Colonic mucosa (tissue), 4 donors: ENCODE measurements at regions not wholly inside any gene's neighbourhood (a gene's known extent, or its start where the extent isn't known, plus 50 kb on each side); places are given as distances from the start of the nearest gene placed in this dataset.

Experiments used
- DNase-seq: peaks from one replicate; pipeline ENCODE4 v3.0.0-alpha.2; 2020
- H3K27ac ChIP-seq: fragments of 200-600 bp; one replicate; pipeline ENCODE4 v1.8.0; 2021
- H3K27me3 ChIP-seq: fragments of 200-600 bp; one replicate; pipeline ENCODE4 v1.8.0; 2021
- H3K36me3 ChIP-seq: fragments of 200-600 bp; one replicate; pipeline ENCODE4 v1.8.0; 2021
- H3K4me1 ChIP-seq: fragments of 200-600 bp; one replicate; pipeline ENCODE4 v1.8.0; 2021; ENCODE audit warnings: mild to moderate bottlenecking
- H3K4me3 ChIP-seq: fragments of 200-600 bp; one replicate; pipeline ENCODE4 v1.8.0; 2021
- H3K9ac ChIP-seq, 2 donors: one replicate each; pipeline ENCODE4 v1.7.0; 2013; ENCODE audit warnings: control low read depth in 2 of 2, low read depth in 2 of 2, low read length in 2 of 2
- H3K9me3 ChIP-seq: fragments of 200-600 bp; one replicate; pipeline ENCODE4 v1.8.0; 2021
- intact Hi-C: fragments of 100-400 bp; cut with DNase I; formaldehyde crosslinking; loops from one replicate; pipeline ENCODE4 v1.14.1; 2022
- TF ChIP-seq, protein P1 (sequence below): fragments of 200-600 bp; IDR thresholded peaks from one replicate; pipeline ENCODE4 v1.8.0; 2022; ENCODE audit warnings: antibody characterized with exemption, mild to moderate bottlenecking
- donor health status: healthy.
- donor health status: DM: no; HTN: no; CAD: no.
- donor health status: DM: no; HTN: no; CAD: no.

DNA sequence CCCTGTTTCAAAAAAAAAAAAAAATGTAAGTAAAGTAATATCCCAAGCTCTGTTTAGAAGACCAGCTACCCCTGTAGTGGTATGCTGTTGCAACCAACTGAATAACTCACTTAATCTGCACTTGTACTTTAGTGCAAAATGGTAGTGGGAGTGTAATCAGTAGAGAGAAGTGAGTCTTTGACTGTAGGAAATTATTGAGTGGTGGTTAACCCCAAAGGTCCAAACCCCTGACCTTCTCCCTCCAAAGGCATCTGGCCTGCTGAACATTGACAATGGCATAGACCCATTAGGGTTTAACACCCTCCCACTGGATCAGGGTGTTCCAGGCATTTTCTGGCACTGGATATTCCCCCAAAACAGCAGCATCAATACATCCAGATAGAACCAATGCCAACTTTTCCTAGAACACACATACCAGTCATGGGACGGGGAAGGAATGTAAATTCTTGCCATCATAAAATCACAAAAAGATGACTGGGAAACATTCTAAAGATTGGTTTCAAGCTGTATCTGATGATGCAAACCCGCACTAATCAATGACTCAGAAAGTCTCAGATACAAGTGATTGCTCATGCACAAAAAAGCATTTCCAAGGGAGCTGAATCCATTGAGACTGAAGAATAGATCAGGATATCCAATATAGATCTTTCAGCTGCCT, 110.3 kb downstream of the MRPL39 start:
- H3K27ac ChIP-seq: no peak overlapping the region
- H3K9ac ChIP-seq: no peak overlapping the region
- H3K36me3 ChIP-seq: no peaks in the 10 kb centered on the region
- H3K27me3 ChIP-seq: no peaks in the 10 kb centered on the region
- TF ChIP-seq, protein P1, sequence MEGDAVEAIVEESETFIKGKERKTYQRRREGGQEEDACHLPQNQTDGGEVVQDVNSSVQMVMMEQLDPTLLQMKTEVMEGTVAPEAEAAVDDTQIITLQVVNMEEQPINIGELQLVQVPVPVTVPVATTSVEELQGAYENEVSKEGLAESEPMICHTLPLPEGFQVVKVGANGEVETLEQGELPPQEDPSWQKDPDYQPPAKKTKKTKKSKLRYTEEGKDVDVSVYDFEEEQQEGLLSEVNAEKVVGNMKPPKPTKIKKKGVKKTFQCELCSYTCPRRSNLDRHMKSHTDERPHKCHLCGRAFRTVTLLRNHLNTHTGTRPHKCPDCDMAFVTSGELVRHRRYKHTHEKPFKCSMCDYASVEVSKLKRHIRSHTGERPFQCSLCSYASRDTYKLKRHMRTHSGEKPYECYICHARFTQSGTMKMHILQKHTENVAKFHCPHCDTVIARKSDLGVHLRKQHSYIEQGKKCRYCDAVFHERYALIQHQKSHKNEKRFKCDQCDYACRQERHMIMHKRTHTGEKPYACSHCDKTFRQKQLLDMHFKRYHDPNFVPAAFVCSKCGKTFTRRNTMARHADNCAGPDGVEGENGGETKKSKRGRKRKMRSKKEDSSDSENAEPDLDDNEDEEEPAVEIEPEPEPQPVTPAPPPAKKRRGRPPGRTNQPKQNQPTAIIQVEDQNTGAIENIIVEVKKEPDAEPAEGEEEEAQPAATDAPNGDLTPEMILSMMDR: no peak
- H3K4me3 ChIP-seq: no peak overlapping the region
- intact Hi-C loops: no loop called here
- no peaks in the 10 kb centered on the region for H3K9me3 ChIP-seq
- H3K4me1 ChIP-seq: no peaks in the 10 kb centered on the region
- no peak for DNase-seq

DNA sequence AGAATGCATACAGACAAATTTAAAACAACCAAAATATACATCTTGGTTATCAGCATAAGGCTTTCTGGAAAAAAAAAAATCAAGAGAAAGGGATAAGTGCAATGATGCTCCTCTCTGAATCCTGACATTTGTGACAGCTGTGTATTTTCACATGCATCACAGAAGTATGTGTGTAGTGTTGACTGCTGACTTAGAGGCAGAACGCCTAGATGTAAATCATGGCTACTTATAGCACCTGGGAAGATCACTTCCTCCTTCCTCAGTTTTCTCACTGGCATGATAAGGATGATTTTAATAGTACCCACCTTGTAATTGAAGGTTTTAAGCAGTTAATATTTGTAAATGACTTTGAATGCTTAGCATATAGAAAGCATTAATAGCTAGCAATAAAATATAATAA, 112.5 kb downstream of the MRPL39 start:
- intact Hi-C loops: no loop called here
- Histone ChIP-seq H3K4me3 (no peak overlapping the region), H3K9me3 (no peaks in the 10 kb centered on the region), H3K27me3 (no peaks in the 10 kb centered on the region), H3K27ac (no peak overlapping the region), H3K36me3 (no peaks in the 10 kb centered on the region), H3K9ac (no peak overlapping the region), H3K4me1 (no peaks in the 10 kb centered on the region)
- DNase-seq: no peak
- TF ChIP-seq, protein P1: no peak

DNA sequence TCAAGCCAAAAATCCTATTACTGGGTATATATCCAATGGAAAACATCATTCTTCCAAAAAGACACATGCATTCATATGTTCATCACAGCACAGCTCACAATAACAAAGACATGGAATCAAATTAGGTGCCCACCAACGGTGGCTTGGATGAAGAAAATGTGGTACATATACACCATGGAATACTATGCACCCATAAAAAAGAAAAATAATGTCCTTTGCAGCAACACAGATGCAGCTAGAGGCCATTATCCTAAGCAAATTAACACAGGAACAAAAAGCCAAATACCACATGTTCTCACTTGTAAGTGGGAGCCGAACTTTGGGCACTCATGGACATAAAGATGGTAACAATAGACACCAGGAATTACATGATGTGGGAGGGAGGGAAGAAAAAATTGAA, 113.6 kb downstream of the MRPL39 start:
- Histone ChIP-seq H3K9ac (no peak overlapping the region), H3K27ac (no peak overlapping the region), H3K4me1 (no peaks in the 10 kb centered on the region), H3K36me3 (no peaks in the 10 kb centered on the region), H3K27me3 (no peaks in the 10 kb centered on the region), H3K4me3 (no peak overlapping the region), H3K9me3 (no peaks in the 10 kb centered on the region)
- intact Hi-C loops: no loop called here
- TF ChIP-seq, protein P1: no peak
- DNase-seq: no peak

DNA sequence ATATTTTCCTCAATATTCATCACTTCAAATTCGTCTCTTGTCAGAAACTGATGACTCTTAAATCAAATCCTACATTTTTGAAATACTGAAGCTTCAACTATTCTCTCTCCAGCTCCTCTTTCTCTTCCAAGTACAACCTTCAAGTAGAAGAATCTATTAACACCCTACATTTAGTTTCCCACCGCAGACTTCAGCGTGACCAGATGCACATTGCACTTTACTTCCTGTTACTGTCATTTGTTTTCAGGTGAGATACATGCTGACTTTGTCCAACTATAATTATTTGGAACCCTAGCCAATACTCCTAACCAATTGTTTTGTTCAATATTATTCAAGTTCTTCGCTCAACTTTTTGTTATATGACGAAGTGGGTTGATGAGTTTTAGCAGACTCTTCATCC, 116.0 kb downstream of the MRPL39 start:
- Histone ChIP-seq H3K4me1 (no peaks in the 10 kb centered on the region), H3K36me3 (no peaks in the 10 kb centered on the region), H3K27ac (no peak overlapping the region), H3K4me3 (no peak overlapping the region), H3K9me3 (no peaks in the 10 kb centered on the region), H3K27me3 (no peaks in the 10 kb centered on the region), H3K9ac (no peak overlapping the region)
- TF ChIP-seq, protein P1: no peak
- intact Hi-C loops: no loop called here
- no peak for DNase-seq

DNA sequence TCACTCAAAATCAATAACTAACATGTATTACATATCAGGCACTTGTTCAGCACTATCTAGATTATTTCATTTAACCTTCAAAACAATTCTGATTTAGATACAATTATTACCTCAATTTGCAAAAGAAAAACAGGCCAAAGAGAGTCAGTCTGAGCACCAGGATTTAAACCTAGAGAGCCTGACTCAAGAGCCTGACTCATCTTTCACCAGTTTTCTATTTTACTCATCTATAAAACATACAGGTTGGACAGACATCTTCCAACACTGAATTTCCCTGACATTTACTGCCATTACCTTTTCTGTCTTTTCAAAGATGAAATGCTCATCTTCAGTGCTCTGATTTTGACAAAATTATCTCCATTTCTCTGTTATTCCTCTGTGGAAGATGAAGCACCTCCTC, 116.5 kb downstream of the MRPL39 start:
- no peaks in the 10 kb centered on the region for H3K27me3 ChIP-seq
- H3K4me1 ChIP-seq: no peaks in the 10 kb centered on the region
- no peak overlapping the region for H3K27ac ChIP-seq
- H3K4me3 ChIP-seq: no peak overlapping the region
- intact Hi-C loops: no loop called here
- TF ChIP-seq, protein P1: no peak
- H3K9ac ChIP-seq: no peak overlapping the region
- no peak for DNase-seq
- H3K36me3 ChIP-seq: no peaks in the 10 kb centered on the region
- no peaks in the 10 kb centered on the region for H3K9me3 ChIP-seq
